GM12878 (cell line): ENCODE measurements at regions not wholly inside any gene's neighbourhood (a gene's known extent, or its start where the extent isn't known, plus 50 kb on each side); places are given as distances from the start of the nearest gene placed in this dataset.

Source experiments
- ATAC-seq: fragments of 200-7000 bp; cut with Tn5 transposase; 3 replicates; pipeline ENCODE4 v1.9.1; 2020; ENCODE audit warnings: mild to moderate bottlenecking, moderate library complexity
- BruUV-seq: library from RNA; stranded (reverse); fragments of 400-500 nt; replicated peaks from 2 replicates; lab custom pipeline; 2021; lab: Mats Ljungman, UMichigan
- CTCF ChIA-PET: fragments of 300-600 bp; sonication (Branson Sonifier 250); formaldehyde crosslinking; extraction: SDS; loops from one replicate; lab custom pipeline; 2021; ENCODE audit warnings: inconsistent platforms; lab: Yijun Ruan, JAX
- POLR2A ChIA-PET: fragments of 350-600 bp; formaldehyde crosslinking; extraction: SDS; loops from one replicate; lab custom pipeline; 2021; ENCODE audit warnings: inconsistent platforms; lab: Charles Lee
- RAD21 ChIA-PET: fragments of 300-600 bp; sonication (Branson Sonifier 250); formaldehyde crosslinking; loops from one replicate; lab custom pipeline; 2023; ENCODE audit warnings: antibody characterized with exemption; ENCODE audit not compliant: unreplicated experiment; lab: Charles Lee
- SMC1A ChIA-PET: fragments of 300-600 bp; sonication (Branson Sonifier 250); formaldehyde crosslinking; loops from one replicate; lab custom pipeline; 2023; ENCODE audit not compliant: unreplicated experiment, uncharacterized antibody; lab: Charles Lee
- DNase-seq: peaks from one replicate; pipeline ENCODE4 v3.0.0-alpha.2; 2011; ENCODE audit warnings: low read depth, low spot score
- FAIRE-seq: peaks from 3 replicates; lab custom pipeline; 2011; peaks lifted over from hg19 to GRCh38; lab: Jason Lieb, UNC
- H2AFZ ChIP-seq: 2 replicates; pipeline ENCODE4 v1.6.0; 2011; ENCODE audit warnings: low read depth, low read length, control low read depth; ENCODE audit not compliant: control insufficient read depth
- H3K27ac ChIP-seq: 2 replicates; pipeline ENCODE4 v1.5.1; 2011; ENCODE audit warnings: control low read depth; ENCODE audit not compliant: control insufficient read depth, insufficient read depth
- H3K27me3 ChIP-seq, 2 experiments: replicated peaks in 1 of 2; 2 replicates each; pipeline versions ENCODE4 v1.6.0 to v1.6.1; 2011; ENCODE audit warnings: low read length in 1 of 2; ENCODE audit not compliant: control insufficient read depth in 2 of 2, insufficient read depth in 2 of 2
- H3K36me3 ChIP-seq, 2 experiments: 2 replicates each; pipeline ENCODE4 v1.5.1; 2011; ENCODE audit warnings: low read length in 1 of 2; ENCODE audit not compliant: control insufficient read depth in 2 of 2, insufficient read depth in 2 of 2
- H3K4me1 ChIP-seq: 2 replicates; pipeline ENCODE4 v1.6.1; 2011; ENCODE audit warnings: mild to moderate bottlenecking, low read length, moderate library complexity, mixed read lengths; ENCODE audit not compliant: control insufficient read depth, insufficient read depth
- H3K4me2 ChIP-seq: 2 replicates; pipeline ENCODE4 v1.6.0; 2011; ENCODE audit warnings: control low read depth; ENCODE audit not compliant: control insufficient read depth, insufficient read depth
- H3K4me3 ChIP-seq: fragments of 200-600 bp; sonication (generic); 2 replicates; pipeline ENCODE4 v1.5.1; 2016
- H3K79me2 ChIP-seq: 2 replicates; pipeline ENCODE4 v1.6.0; 2011; ENCODE audit warnings: low read length; ENCODE audit not compliant: control insufficient read depth, insufficient read depth
- H3K9ac ChIP-seq: 2 replicates; pipeline ENCODE4 v1.8.0; 2011; ENCODE audit warnings: low read length, control low read depth, mixed read lengths; ENCODE audit not compliant: control insufficient read depth, insufficient read depth
- H3K9me3 ChIP-seq: replicated peaks from 3 replicates; pipeline ENCODE4 v1.5.1; 2011; ENCODE audit warnings: mild to moderate bottlenecking, low read length; ENCODE audit not compliant: control insufficient read depth, insufficient read depth
- H4K20me1 ChIP-seq: 2 replicates; pipeline ENCODE4 v1.6.0; 2011; ENCODE audit not compliant: control insufficient read depth, insufficient read depth
- CBX5 ChIP-seq: sonication (generic); IDR thresholded peaks from 2 replicates; pipeline ENCODE4 v1.6.1; 2016; ENCODE audit warnings: low read depth, moderate library complexity, mild to moderate bottlenecking, inconsistent platforms
- E2F8 ChIP-seq: fragments of 450-650 bp; IDR thresholded peaks from 2 replicates; pipeline ENCODE4 v1.6.1; 2018; ENCODE audit warnings: mild to moderate bottlenecking, low read depth, moderate library complexity; ENCODE audit not compliant: partially characterized antibody
- EZH2 ChIP-seq: IDR thresholded peaks from 2 replicates; pipeline ENCODE4 v1.6.1; 2012; ENCODE audit warnings: low read depth, mild to moderate bottlenecking, control low read depth, inconsistent platforms, low read length, borderline replicate concordance; ENCODE audit not compliant: control insufficient read depth
- FOS ChIP-seq: IDR thresholded peaks from 3 replicates; pipeline ENCODE4 v1.6.1; 2011; ENCODE audit warnings: borderline replicate concordance; ENCODE audit not compliant: insufficient read length; ENCODE audit errors: extremely low read depth
- GATAD2B ChIP-seq: fragments of 450-650 bp; conservative IDR thresholded peaks from 2 replicates; pipeline ENCODE4 v1.6.1; 2017; ENCODE audit warnings: low read depth, mild to moderate bottlenecking, moderate library complexity
- JUND ChIP-seq: IDR thresholded peaks from 2 replicates; pipeline ENCODE4 v1.6.1; 2012; ENCODE audit warnings: low read depth, mild to moderate bottlenecking, low read length, improper control_type of control experiment, moderate library complexity
- KDM1A ChIP-seq: fragments of 200-600 bp; sonication (generic); IDR thresholded peaks from 2 replicates; pipeline ENCODE4 v1.6.1; 2016; ENCODE audit warnings: borderline replicate concordance
- KLF5 ChIP-seq: fragments of 450-650 bp; IDR thresholded peaks from 2 replicates; pipeline ENCODE4 v1.6.1; 2014; ENCODE audit warnings: mild to moderate bottlenecking; ENCODE audit not compliant: partially characterized antibody
- MYC ChIP-seq: IDR thresholded peaks from 2 replicates; pipeline ENCODE4 v1.6.1; 2011; ENCODE audit warnings: mild to moderate bottlenecking, low read length, moderate library complexity, inconsistent platforms; ENCODE audit not compliant: insufficient read depth, insufficient replicate concordance, insufficient read length, severe bottlenecking
- NFYA ChIP-seq: IDR thresholded peaks from 2 replicates; pipeline ENCODE4 v1.6.1; 2011; ENCODE audit warnings: low read depth, mild to moderate bottlenecking, low read length, improper control_type of control experiment, borderline replicate concordance
- NFYB ChIP-seq: IDR thresholded peaks from 2 replicates; pipeline ENCODE4 v1.6.1; 2011; ENCODE audit warnings: low read depth, mild to moderate bottlenecking, low read length, improper control_type of control experiment, moderate library complexity; ENCODE audit not compliant: insufficient read depth
- PAX5 ChIP-seq: IDR thresholded peaks from 2 replicates; pipeline ENCODE4 v1.6.1; 2011; ENCODE audit warnings: low read depth, low read length, borderline replicate concordance
- POU2F2 ChIP-seq: IDR thresholded peaks from 3 replicates; pipeline ENCODE4 v1.6.1; 2011; ENCODE audit warnings: low read depth, mild to moderate bottlenecking, low read length, borderline replicate concordance
- SRF ChIP-seq, 2 experiments: IDR thresholded peaks; 2 replicates each; pipeline ENCODE4 v1.6.1; 2011; ENCODE audit warnings: low read depth in 2 of 2, low read length in 2 of 2, mild to moderate bottlenecking in 1 of 2, moderate library complexity in 1 of 2
- STAT1 ChIP-seq: fragments of 450-650 bp; conservative IDR thresholded peaks from 2 replicates; pipeline ENCODE4 v1.6.1; 2014; ENCODE audit warnings: antibody characterized with exemption, mild to moderate bottlenecking
- WRNIP1 ChIP-seq: IDR thresholded peaks from 2 replicates; pipeline ENCODE4 v1.6.1; 2011; ENCODE audit warnings: low read depth, low read length, improper control_type of control experiment, borderline replicate concordance
- YBX1 ChIP-seq: fragments of 450-650 bp; IDR thresholded peaks from 2 replicates; pipeline ENCODE4 v1.6.1; 2016; ENCODE audit warnings: antibody characterized with exemption
- ZNF384 ChIP-seq: IDR thresholded peaks from 2 replicates; pipeline ENCODE4 v1.6.1; 2012; ENCODE audit warnings: low read depth, mild to moderate bottlenecking, low read length, improper control_type of control experiment, borderline replicate concordance
- ZNF622 ChIP-seq: fragments of 450-650 bp; IDR thresholded peaks from 2 replicates; pipeline ENCODE4 v1.6.1; 2017; ENCODE audit warnings: mild to moderate bottlenecking, inconsistent platforms
- WGBS: methylation state at CpG from one replicate; pipeline ENCODE4 v1.1.6; 2016; ENCODE audit warnings: low lambda C conversion rate; ENCODE audit not compliant: insufficient replicate concordance, insufficient coverage; ENCODE audit errors: missing lambda C conversion rate; 5-methylcytosine and 5-hydroxymethylcytosine counted together
- in situ Hi-C: fragments of 300-500 bp; cut with MboI; formaldehyde crosslinking; loops from 9 replicates; pipeline ENCODE4 v1.14.3; 2018; ENCODE audit warnings: mixed read lengths
- intact Hi-C: fragments of 100-400 bp; cut with micrococcal nuclease; formaldehyde crosslinking; loops from one replicate; pipeline ENCODE4 v1.14.2; 2022; ENCODE audit not compliant: unreplicated experiment

GRCh38 chr6:11921017-11921438, 91.1 kb upstream of the HIVEP1 start:
- H3K27ac ChIP-seq: no peak overlapping the region
- SMC1A ChIA-PET: interaction anchor here (0.6 to 1.9 kb wide), 3 partner anchors 13 to 42 kb away, joined by 3 to 6 read pairs (median 3); no protein-coding TSS in a partner anchor
- no peak overlapping the region for H3K4me2 ChIP-seq
- no peak overlapping the region for H3K4me3 ChIP-seq
- no peak for FAIRE-seq
- WGBS: 76% methylated on average over 5 of the region's 5 CpGs
- no peak overlapping the region for H2AFZ ChIP-seq
- H3K9me3 ChIP-seq: no peaks in the 10 kb centered on the region
- no peak for DNase-seq
- H3K9ac ChIP-seq: no peak overlapping the region
- CTCF ChIA-PET: interaction anchor here (1.4 kb wide), 1 partner anchor 26 kb away, joined by 3 read pairs; no protein-coding TSS in a partner anchor
- in situ Hi-C loops: no loop called here
- no peaks in the 10 kb centered on the region for H3K79me2 ChIP-seq
- H3K27me3 ChIP-seq: no peaks in the 10 kb centered on the region
- no peak for ATAC-seq
- no peak for TF ChIP-seq NFYB
- TF ChIP-seq POU2F2: no peak
- no peak for TF ChIP-seq EZH2
- no peak for TF ChIP-seq KLF5
- no peak for TF ChIP-seq GATAD2B
- TF ChIP-seq JUND: no peak
- no peak for TF ChIP-seq STAT1
- TF ChIP-seq MYC: no peak
- no peak for TF ChIP-seq KDM1A
- TF ChIP-seq PAX5: no peak
- TF ChIP-seq E2F8: no peak
- TF ChIP-seq ZNF384: no peak
- TF ChIP-seq WRNIP1: no peak
- TF ChIP-seq ZNF622: no peak
- no peak for TF ChIP-seq YBX1
- no peak for TF ChIP-seq SRF (IDR thresholded peaks at IDR 0.05; ENCODE audit: low read depth in 2 of 2, low read length in 2 of 2)
- TF ChIP-seq NFYA: no peak
- TF ChIP-seq FOS: no peak
- no peak for TF ChIP-seq CBX5
- H4K20me1 ChIP-seq: no peaks in the 10 kb centered on the region
- POLR2A ChIA-PET: interaction anchor here (0.6 kb wide), 1 partner anchor 10 kb away, joined by 4 read pairs; no protein-coding TSS in a partner anchor
- no TSS peak for BruUV-seq
- H3K4me1 ChIP-seq: no peaks in the 10 kb centered on the region
- RAD21 ChIA-PET: no interaction called here
- intact Hi-C loops: no loop called here
- no peaks in the 10 kb centered on the region for H3K36me3 ChIP-seq
